Colonic mucosa (tissue), 4 donors: ENCODE measurements at regions not wholly inside any gene's neighbourhood (a gene's known extent, or its start where the extent isn't known, plus 50 kb on each side); places are given as distances from the start of the nearest gene placed in this dataset.

Experiments used
- DNase-seq: peaks from one replicate; pipeline ENCODE4 v3.0.0-alpha.2; 2020
- H3K27ac ChIP-seq: fragments of 200-600 bp; one replicate; pipeline ENCODE4 v1.8.0; 2021
- H3K27me3 ChIP-seq: fragments of 200-600 bp; one replicate; pipeline ENCODE4 v1.8.0; 2021
- H3K36me3 ChIP-seq: fragments of 200-600 bp; one replicate; pipeline ENCODE4 v1.8.0; 2021
- H3K4me1 ChIP-seq: fragments of 200-600 bp; one replicate; pipeline ENCODE4 v1.8.0; 2021; ENCODE audit warnings: mild to moderate bottlenecking
- H3K4me3 ChIP-seq: fragments of 200-600 bp; one replicate; pipeline ENCODE4 v1.8.0; 2021
- H3K9ac ChIP-seq, 2 donors: one replicate each; pipeline ENCODE4 v1.7.0; 2013; ENCODE audit warnings: control low read depth in 2 of 2, low read depth in 2 of 2, low read length in 2 of 2
- H3K9me3 ChIP-seq: fragments of 200-600 bp; one replicate; pipeline ENCODE4 v1.8.0; 2021
- CTCF ChIP-seq: fragments of 200-600 bp; IDR thresholded peaks from one replicate; pipeline ENCODE4 v1.8.0; 2022; ENCODE audit warnings: antibody characterized with exemption, mild to moderate bottlenecking
- intact Hi-C: fragments of 100-400 bp; cut with DNase I; formaldehyde crosslinking; loops from one replicate; pipeline ENCODE4 v1.14.1; 2022
- donor health status: healthy.
- donor health status: DM: no; HTN: no; CAD: no.
- donor health status: DM: no; HTN: no; CAD: no.

- intact Hi-C loops: no loop called here
- Histone ChIP-seq H3K9ac (no peak overlapping the region), H3K4me1 (no peaks in the 10 kb centered on the region), H3K36me3 (no peaks in the 10 kb centered on the region), H3K27ac (no peak overlapping the region), H3K9me3 (no peaks in the 10 kb centered on the region), H3K27me3 (no peaks in the 10 kb centered on the region), H3K4me3 (no peak overlapping the region)
- TF ChIP-seq CTCF: no peak
- DNase-seq: no peak
Observed at GRCh38 chr1:95622609-95623008, 388.6 kb downstream of the RWDD3 start.

GRCh38 chr1:95625224-95625623 is 391.2 kb downstream of the RWDD3 start:
- intact Hi-C loops: no loop called here
- Histone ChIP-seq H3K9ac (no peak overlapping the region), H3K4me1 (no peaks in the 10 kb centered on the region), H3K27ac (no peak overlapping the region), H3K4me3 (no peak overlapping the region), H3K27me3 (no peaks in the 10 kb centered on the region), H3K36me3 (no peaks in the 10 kb centered on the region), H3K9me3 (no peaks in the 10 kb centered on the region)
- no peak for TF ChIP-seq CTCF
- DNase-seq: no peak

GRCh38 chr1:95627244-95627643 is 393.2 kb downstream of the RWDD3 start:
- intact Hi-C loops: no loop called here
- Histone ChIP-seq H3K4me3 (no peak overlapping the region), H3K36me3 (no peaks in the 10 kb centered on the region), H3K27ac (no peak overlapping the region), H3K27me3 (no peaks in the 10 kb centered on the region), H3K9ac (no peak overlapping the region), H3K4me1 (no peaks in the 10 kb centered on the region), H3K9me3 (no peaks in the 10 kb centered on the region)
- TF ChIP-seq CTCF: no peak
- DNase-seq: no peak

GRCh38 chr1:95631695-95632094 is 397.7 kb downstream of the RWDD3 start:
- DNase-seq: no peak
- H3K9me3 ChIP-seq: no peaks in the 10 kb centered on the region

GRCh38 chr1:95635811-95636210 is 401.8 kb downstream of the RWDD3 start:
- H3K4me1 ChIP-seq: no peaks in the 10 kb centered on the region
- intact Hi-C loops: no loop called here
- TF ChIP-seq CTCF: no peak
- H3K9ac ChIP-seq: no peak overlapping the region
- no peak overlapping the region for H3K4me3 ChIP-seq
- H3K27ac ChIP-seq: no peak overlapping the region
- no peaks in the 10 kb centered on the region for H3K9me3 ChIP-seq
- no peaks in the 10 kb centered on the region for H3K27me3 ChIP-seq
- no peaks in the 10 kb centered on the region for H3K36me3 ChIP-seq
- DNase-seq: no peak

More at GRCh38 chr1:95631695-95632094, 397.7 kb downstream of the RWDD3 start:
- no peak overlapping the region for H3K27ac ChIP-seq
- no peaks in the 10 kb centered on the region for H3K36me3 ChIP-seq
- no peaks in the 10 kb centered on the region for H3K4me1 ChIP-seq
- intact Hi-C loops: no loop called here
- no peak overlapping the region for H3K4me3 ChIP-seq
- TF ChIP-seq CTCF: no peak
- no peaks in the 10 kb centered on the region for H3K27me3 ChIP-seq
- H3K9ac ChIP-seq: no peak overlapping the region

- no peak for TF ChIP-seq CTCF
- DNase-seq: no peak
- Histone ChIP-seq H3K27me3 (no peaks in the 10 kb centered on the region), H3K36me3 (no peaks in the 10 kb centered on the region), H3K4me1 (no peaks in the 10 kb centered on the region), H3K9ac (no peak overlapping the region), H3K27ac (no peak overlapping the region), H3K4me3 (no peak overlapping the region), H3K9me3 (no peaks in the 10 kb centered on the region)
- intact Hi-C loops: no loop called here
Observed at GRCh38 chr1:95636897-95637296, 402.9 kb downstream of the RWDD3 start.
